ENCODE measurements at regions not wholly inside any gene's neighbourhood (a gene's known extent, or its start where the extent isn't known, plus 50 kb on each side); places are given as distances from the start of the nearest gene placed in this dataset.

DNA sequence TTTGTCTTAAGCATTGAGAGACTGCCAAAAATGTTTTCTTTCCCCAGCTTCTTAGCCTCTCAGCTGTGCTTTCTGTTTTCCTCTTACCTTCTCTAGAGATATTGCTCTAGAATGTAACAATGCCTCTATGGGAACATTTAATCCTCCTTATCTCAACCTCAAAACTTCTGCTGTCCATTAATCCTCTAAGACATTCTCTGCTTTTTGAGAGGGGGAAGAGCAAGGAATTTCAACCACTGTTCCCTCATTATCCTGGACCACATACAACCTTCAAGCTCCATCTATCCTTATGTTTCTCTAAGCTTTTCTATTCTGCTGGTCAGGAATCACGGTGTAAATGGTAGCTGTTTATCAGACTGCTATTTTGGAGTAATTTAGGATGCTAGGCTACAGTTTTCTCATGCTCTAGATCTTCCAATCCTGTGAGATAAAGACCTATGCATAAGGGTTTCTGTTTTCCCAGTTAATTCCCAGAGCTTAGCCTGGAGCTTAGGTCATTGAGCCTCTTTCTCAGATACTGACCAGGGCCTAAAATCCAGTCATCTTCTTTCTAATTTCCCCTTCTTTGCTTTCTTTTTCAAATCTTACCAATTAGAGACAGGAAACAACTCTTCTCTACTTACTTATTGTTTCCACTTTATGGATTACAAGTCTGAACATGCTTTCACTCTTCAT lies 282.0 kb downstream of the CALCRL start:
- TF ChIP-seq, protein P1, sequence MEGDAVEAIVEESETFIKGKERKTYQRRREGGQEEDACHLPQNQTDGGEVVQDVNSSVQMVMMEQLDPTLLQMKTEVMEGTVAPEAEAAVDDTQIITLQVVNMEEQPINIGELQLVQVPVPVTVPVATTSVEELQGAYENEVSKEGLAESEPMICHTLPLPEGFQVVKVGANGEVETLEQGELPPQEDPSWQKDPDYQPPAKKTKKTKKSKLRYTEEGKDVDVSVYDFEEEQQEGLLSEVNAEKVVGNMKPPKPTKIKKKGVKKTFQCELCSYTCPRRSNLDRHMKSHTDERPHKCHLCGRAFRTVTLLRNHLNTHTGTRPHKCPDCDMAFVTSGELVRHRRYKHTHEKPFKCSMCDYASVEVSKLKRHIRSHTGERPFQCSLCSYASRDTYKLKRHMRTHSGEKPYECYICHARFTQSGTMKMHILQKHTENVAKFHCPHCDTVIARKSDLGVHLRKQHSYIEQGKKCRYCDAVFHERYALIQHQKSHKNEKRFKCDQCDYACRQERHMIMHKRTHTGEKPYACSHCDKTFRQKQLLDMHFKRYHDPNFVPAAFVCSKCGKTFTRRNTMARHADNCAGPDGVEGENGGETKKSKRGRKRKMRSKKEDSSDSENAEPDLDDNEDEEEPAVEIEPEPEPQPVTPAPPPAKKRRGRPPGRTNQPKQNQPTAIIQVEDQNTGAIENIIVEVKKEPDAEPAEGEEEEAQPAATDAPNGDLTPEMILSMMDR (IDR thresholded peaks at IDR 0.05; ENCODE audit: unreplicated experiment): no peak

DNA sequence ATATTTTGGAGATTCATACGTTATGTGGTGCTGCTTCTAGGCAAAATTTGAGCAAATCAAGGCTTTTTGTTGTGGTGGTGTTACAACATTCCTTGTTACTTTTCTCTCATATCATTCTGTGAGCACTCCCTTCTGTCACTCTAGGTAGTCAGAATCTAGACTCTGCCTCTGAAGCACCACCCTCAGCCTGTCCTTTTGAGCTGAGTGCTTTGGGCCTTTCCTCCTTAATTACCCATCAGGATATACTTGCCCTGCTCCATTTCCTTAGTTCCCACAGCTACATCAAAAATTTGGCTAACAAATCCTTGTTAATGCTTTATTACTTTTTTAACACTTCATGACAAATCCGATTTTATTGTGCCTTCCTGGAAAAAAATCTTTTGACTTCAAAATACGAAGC lies 289.6 kb downstream of the CALCRL start:
- no peak for DNase-seq (ENCODE audit: low spot score, unreplicated experiment)
- no peaks in the 10 kb centered on the region for H3K4me1 Mint-ChIP-seq (ENCODE audit: low read depth)
- H3K27ac Mint-ChIP-seq: no peak overlapping the region

More for the DNA sequence above, 282.0 kb downstream of the CALCRL start:
- Mint-ChIP-seq H3K4me1 (ENCODE audit: low read depth) (peaks cover 2% of the 10 kb centered on the region), H3K4me3 (ENCODE audit: low read depth) (no peak overlapping the region), H3K36me3 (ENCODE audit: insufficient read depth) (no peaks in the 10 kb centered on the region), H3K27ac (no peak overlapping the region), H3K27me3 (no peaks in the 10 kb centered on the region), H3K9me3 (ENCODE audit: low read depth) (no peaks in the 10 kb centered on the region)
- DNase-seq (ENCODE audit: low spot score, unreplicated experiment): no peak

DNA sequence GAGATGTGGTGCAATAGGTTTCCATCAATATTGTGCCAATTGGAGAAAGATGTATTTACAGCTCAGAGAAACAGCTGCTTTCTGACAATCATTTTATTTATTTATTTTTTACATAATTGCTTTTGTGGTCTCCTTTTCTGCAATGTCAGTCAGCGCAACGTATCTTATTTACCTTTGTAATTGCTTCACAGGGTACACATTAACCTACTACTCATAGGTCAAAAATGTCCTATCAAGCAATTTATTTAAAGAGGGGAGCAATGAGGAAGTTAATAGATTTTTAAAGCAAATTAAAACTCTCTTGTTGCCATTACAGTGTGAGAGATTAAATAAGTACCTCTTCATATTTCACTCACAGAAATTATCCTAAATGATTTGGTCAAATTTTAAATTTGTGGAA lies 291.0 kb downstream of the CALCRL start:
- Mint-ChIP-seq H3K36me3 (ENCODE audit: insufficient read depth) (no peaks in the 10 kb centered on the region), H3K4me3 (ENCODE audit: low read depth) (no peak overlapping the region), H3K27ac (no peak overlapping the region), H3K27me3 (no peaks in the 10 kb centered on the region), H3K4me1 (ENCODE audit: low read depth) (no peaks in the 10 kb centered on the region), H3K9me3 (ENCODE audit: low read depth) (peaks cover 9% of the 10 kb centered on the region)
- no peak for DNase-seq (ENCODE audit: low spot score, unreplicated experiment)
- TF ChIP-seq, protein P1 (IDR thresholded peaks at IDR 0.05; ENCODE audit: unreplicated experiment): no peak

More for the DNA sequence above, 289.6 kb downstream of the CALCRL start:
- Mint-ChIP-seq H3K36me3 (ENCODE audit: insufficient read depth) (no peaks in the 10 kb centered on the region), H3K9me3 (ENCODE audit: low read depth) (peaks cover 9% of the 10 kb centered on the region), H3K4me3 (ENCODE audit: low read depth) (no peak overlapping the region), H3K27me3 (no peaks in the 10 kb centered on the region)
- TF ChIP-seq, protein P1 (IDR thresholded peaks at IDR 0.05; ENCODE audit: unreplicated experiment): no peak

DNA sequence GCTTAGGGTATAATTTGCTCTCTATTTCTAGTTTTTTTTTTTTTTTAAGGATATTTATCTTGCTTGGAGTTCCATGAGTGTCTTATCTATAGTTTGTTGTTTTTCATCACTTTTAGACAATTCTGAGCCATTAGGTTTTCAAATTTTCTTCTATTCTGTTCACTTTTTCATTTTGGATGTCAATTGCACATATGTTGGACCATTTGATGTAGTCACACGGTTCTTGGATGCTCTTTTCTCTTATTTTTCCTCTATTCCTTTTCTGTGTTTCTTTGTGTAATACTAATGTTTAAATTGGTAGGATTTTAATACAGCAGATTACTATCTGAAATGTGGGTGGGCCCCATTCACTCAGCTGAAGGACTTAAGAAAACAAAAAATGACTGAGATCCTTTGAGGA lies 292.6 kb downstream of the CALCRL start:
- H3K27ac Mint-ChIP-seq: no peak overlapping the region
- DNase-seq (ENCODE audit: low spot score, unreplicated experiment): no peak
- no peaks in the 10 kb centered on the region for H3K4me1 Mint-ChIP-seq (ENCODE audit: low read depth)
- no peak overlapping the region for H3K4me3 Mint-ChIP-seq (ENCODE audit: low read depth)
- H3K9me3 Mint-ChIP-seq (ENCODE audit: low read depth): peaks cover 9% of the 10 kb centered on the region
- no peaks in the 10 kb centered on the region for H3K36me3 Mint-ChIP-seq (ENCODE audit: insufficient read depth)
- TF ChIP-seq, protein P1 (IDR thresholded peaks at IDR 0.05; ENCODE audit: unreplicated experiment): no peak
- H3K27me3 Mint-ChIP-seq: no peaks in the 10 kb centered on the region

DNA sequence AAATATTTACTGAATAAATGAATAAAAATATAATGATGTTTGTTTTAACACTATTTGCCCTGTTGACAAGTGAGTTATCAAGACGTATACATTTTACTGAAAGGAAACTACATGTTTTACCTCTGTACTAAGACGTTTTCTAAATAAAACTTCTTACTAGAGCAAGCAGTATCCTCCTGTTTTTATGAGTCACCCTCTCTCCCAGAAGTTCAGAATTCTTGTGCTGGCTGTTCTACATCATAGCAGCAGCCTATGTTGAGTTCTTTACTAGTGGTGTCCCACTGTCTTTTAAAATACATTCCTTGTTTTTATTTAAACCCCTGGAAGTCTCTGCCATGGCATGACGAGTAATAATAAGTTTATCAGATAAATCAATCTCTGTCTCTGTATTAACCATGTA lies 297.4 kb downstream of the CALCRL start:
- DNase-seq (ENCODE audit: low spot score, unreplicated experiment): no peak
- TF ChIP-seq, protein P1 (IDR thresholded peaks at IDR 0.05; ENCODE audit: unreplicated experiment): no peak
- H3K27me3 Mint-ChIP-seq: no peaks in the 10 kb centered on the region
- no peak overlapping the region for H3K27ac Mint-ChIP-seq
- peaks cover 4% of the 10 kb centered on the region for H3K9me3 Mint-ChIP-seq (ENCODE audit: low read depth)
- H3K4me3 Mint-ChIP-seq (ENCODE audit: low read depth): no peak overlapping the region
- H3K36me3 Mint-ChIP-seq (ENCODE audit: insufficient read depth): no peaks in the 10 kb centered on the region
- H3K4me1 Mint-ChIP-seq (ENCODE audit: low read depth): no peaks in the 10 kb centered on the region
